HEK293 (cell line): ENCODE measurements at regions not wholly inside any gene's neighbourhood (a gene's known extent, or its start where the extent isn't known, plus 50 kb on each side); places are given as distances from the start of the nearest gene placed in this dataset.

Experiments
- CTCF ChIA-PET: fragments of 350-600 bp; formaldehyde crosslinking; extraction: SDS; loops from one replicate; lab custom pipeline; 2021; ENCODE audit warnings: antibody characterized with exemption; lab: Yijun Ruan, JAX
- POLR2A ChIA-PET: fragments of 300-600 bp; formaldehyde crosslinking; extraction: SDS; loops from one replicate; lab custom pipeline; 2020; ENCODE audit warnings: antibody characterized with exemption, inconsistent platforms; lab: Yijun Ruan, JAX
- H3K27ac ChIP-seq: fragments of 200-500 bp; sonication (Bioruptor generic); 2 replicates; pipeline ENCODE4 v1.5.1; 2014; ENCODE audit warnings: low read depth, low read length, control low read depth, inconsistent platforms; ENCODE audit errors: extremely low read depth
- H3K36me3 ChIP-seq, 2 experiments: fragments of 200-500 bp in 1 of 2; sonication (Bioruptor generic) in 1 of 2; 1 replicate in 1 of 2; 2 replicates in 1 of 2; pipeline ENCODE4 v1.5.1; 2014 to 2017; ENCODE audit warnings: inconsistent platforms in 2 of 2, low read length in 2 of 2; ENCODE audit not compliant: control insufficient read depth in 2 of 2, insufficient read depth in 1 of 2
- H3K4me1 ChIP-seq: fragments of 200-500 bp; sonication (Bioruptor generic); 2 replicates; pipeline ENCODE4 v1.5.1; 2014; ENCODE audit warnings: mild to moderate bottlenecking, low read length, inconsistent platforms; ENCODE audit not compliant: control insufficient read depth, insufficient read depth
- H3K4me3 ChIP-seq: 2 replicates; pipeline ENCODE4 v1.5.1; 2011; ENCODE audit warnings: low read depth, mild to moderate bottlenecking, control low read depth, low read length, moderate library complexity
- H3K9me3 ChIP-seq: fragments of 200-500 bp; sonication (Bioruptor generic); 2 replicates; pipeline ENCODE4 v1.5.1; 2014; ENCODE audit warnings: low read depth, low read length, inconsistent platforms; ENCODE audit not compliant: control insufficient read depth, insufficient read depth
- MEIS1 ChIP-seq: sonication (generic); formaldehyde crosslinking; IDR thresholded peaks from 2 replicates; pipeline ENCODE4 v1.8.1; 2022; ENCODE audit warnings: missing genetic modification reagents, mild to moderate bottlenecking, borderline replicate concordance
- MYNN ChIP-seq: fragments of 450-650 bp; formaldehyde crosslinking; IDR thresholded peaks from 2 replicates; pipeline ENCODE4 v1.5.1; 2016; ENCODE audit warnings: missing biosample characterization, missing genetic modification characterization, borderline replicate concordance
- PRDM1 ChIP-seq: fragments of 450-650 bp; formaldehyde crosslinking; IDR thresholded peaks from 2 replicates; pipeline ENCODE4; 2016; ENCODE audit warnings: missing biosample characterization, missing genetic modification characterization
- TRIM28 ChIP-seq: IDR thresholded peaks from 2 replicates; pipeline ENCODE4 v1.6.1; 2011; ENCODE audit warnings: low read length, control low read depth, borderline replicate concordance
- TSHZ1 ChIP-seq: fragments of 450-650 bp; formaldehyde crosslinking; IDR thresholded peaks from 2 replicates; pipeline ENCODE4 v1.5.1; 2016; ENCODE audit warnings: missing biosample characterization, missing genetic modification characterization, borderline replicate concordance
- YY2 ChIP-seq: fragments of 450-650 bp; formaldehyde crosslinking; IDR thresholded peaks from 2 replicates; pipeline ENCODE4 v1.5.1; 2016; ENCODE audit warnings: missing biosample characterization, missing genetic modification characterization
- ZBTB20 ChIP-seq: fragments of 450-650 bp; formaldehyde crosslinking; IDR thresholded peaks from 2 replicates; pipeline ENCODE4 v1.5.1; 2016; ENCODE audit warnings: missing biosample characterization, missing genetic modification characterization
- ZFP3 ChIP-seq: fragments of 450-650 bp; formaldehyde crosslinking; IDR thresholded peaks from 2 replicates; pipeline ENCODE4 v1.5.1; 2016; ENCODE audit warnings: low read depth, missing biosample characterization, missing genetic modification characterization
- ZNF112 ChIP-seq: fragments of 450-650 bp; formaldehyde crosslinking; IDR thresholded peaks from 2 replicates; pipeline ENCODE4 v1.5.0; 2017; ENCODE audit warnings: missing biosample characterization, missing genetic modification characterization
- ZNF16 ChIP-seq: fragments of 450-650 bp; formaldehyde crosslinking; IDR thresholded peaks from 2 replicates; pipeline ENCODE4 v1.5.1; 2016; ENCODE audit warnings: low read depth, missing biosample characterization, missing genetic modification characterization
- ZNF202 ChIP-seq: fragments of 450-650 bp; formaldehyde crosslinking; IDR thresholded peaks from 2 replicates; pipeline ENCODE4 v1.5.1; 2016; ENCODE audit warnings: missing biosample characterization, missing genetic modification characterization, borderline replicate concordance
- ZNF211 ChIP-seq: fragments of 450-650 bp; formaldehyde crosslinking; IDR thresholded peaks from 2 replicates; pipeline ENCODE4 v1.5.1; 2016; ENCODE audit warnings: low read depth, missing biosample characterization, missing genetic modification characterization
- ZNF341 ChIP-seq: fragments of 450-650 bp; formaldehyde crosslinking; IDR thresholded peaks from 2 replicates; pipeline ENCODE4; 2016; ENCODE audit warnings: low read depth, missing biosample characterization, missing genetic modification characterization
- ZNF366 ChIP-seq: fragments of 450-650 bp; formaldehyde crosslinking; conservative IDR thresholded peaks from 2 replicates; pipeline ENCODE4 v1.5.1; 2016; ENCODE audit warnings: missing biosample characterization, missing genetic modification characterization
- ZNF391 ChIP-seq: fragments of 450-650 bp; formaldehyde crosslinking; IDR thresholded peaks from 2 replicates; pipeline ENCODE4 v1.5.1; 2016; ENCODE audit warnings: low read depth, missing biosample characterization, missing genetic modification characterization, borderline replicate concordance
- ZNF433 ChIP-seq: fragments of 450-650 bp; formaldehyde crosslinking; IDR thresholded peaks from 2 replicates; pipeline ENCODE4 v1.5.1; 2016; ENCODE audit warnings: missing biosample characterization, missing genetic modification characterization, low read depth
- ZNF510 ChIP-seq: fragments of 450-650 bp; formaldehyde crosslinking; IDR thresholded peaks from 2 replicates; pipeline ENCODE4 v1.5.1; 2018; ENCODE audit warnings: mild to moderate bottlenecking, missing genetic modification characterization, missing biosample characterization; ENCODE audit not compliant: insufficient replicate concordance
- ZNF571 ChIP-seq: fragments of 450-650 bp; formaldehyde crosslinking; IDR thresholded peaks from 2 replicates; pipeline ENCODE4 v1.5.0; 2017; ENCODE audit warnings: missing biosample characterization, missing genetic modification characterization
- ZSCAN16 ChIP-seq: fragments of 450-650 bp; formaldehyde crosslinking; IDR thresholded peaks from 2 replicates; pipeline ENCODE4 v1.5.1; 2016; ENCODE audit warnings: missing biosample characterization, missing genetic modification characterization
- TF ChIP-seq, protein P1 (sequence below): fragments of 450-650 bp; formaldehyde crosslinking; IDR thresholded peaks from 2 replicates; pipeline ENCODE4 v1.5.1; 2017; ENCODE audit warnings: missing biosample characterization, missing genetic modification characterization
- TF ChIP-seq, protein P2 (sequence below): fragments of 450-650 bp; formaldehyde crosslinking; IDR thresholded peaks from 2 replicates; pipeline ENCODE4 v1.5.1; 2016; ENCODE audit warnings: missing biosample characterization, missing genetic modification characterization
- TF ChIP-seq, protein P3 (sequence below): fragments of 450-650 bp; formaldehyde crosslinking; IDR thresholded peaks from 2 replicates; pipeline ENCODE4 v1.5.1; 2016; ENCODE audit warnings: missing biosample characterization, missing genetic modification characterization

DNA sequence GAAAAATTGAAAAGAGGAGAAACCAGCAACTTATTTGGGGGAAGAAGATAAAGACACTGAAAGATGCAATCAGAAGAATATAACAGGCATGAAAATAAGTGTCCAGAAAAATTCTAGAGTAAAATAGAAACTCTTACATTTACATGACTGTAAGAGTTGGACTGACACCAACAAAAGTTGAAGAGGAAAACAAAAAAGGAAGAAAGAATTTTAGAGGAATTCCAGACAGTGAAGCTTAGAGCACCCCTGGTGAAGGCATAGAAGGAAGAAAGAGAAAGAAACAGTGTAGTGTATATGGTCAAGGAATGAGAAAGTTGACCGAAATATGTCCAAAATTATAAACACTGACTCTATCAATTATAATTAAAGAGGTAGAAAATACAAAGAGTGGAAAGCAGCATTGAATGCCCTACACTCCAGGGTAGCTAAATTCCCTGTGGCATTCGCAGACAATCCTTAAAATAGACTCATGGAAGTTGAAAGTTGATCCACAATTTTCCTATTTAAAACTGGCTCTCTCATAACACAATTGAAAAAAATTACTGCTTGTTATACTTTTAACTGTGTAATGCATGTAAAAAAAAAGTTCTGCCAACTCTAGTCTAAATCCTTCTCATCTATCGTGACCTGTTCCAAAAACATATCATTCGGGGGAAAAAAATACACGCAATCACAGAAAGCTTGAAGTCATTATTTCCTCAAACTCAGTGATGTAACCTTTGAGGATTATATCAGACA lies 102.6 kb upstream of the ABI3BP start:
- Histone ChIP-seq H3K27ac (no peak overlapping the region), H3K4me3 (no peak overlapping the region), H3K36me3 (no peaks in the 10 kb centered on the region), H3K4me1 (no peaks in the 10 kb centered on the region), H3K9me3 (no peaks in the 10 kb centered on the region)
- POLR2A ChIA-PET = no interaction called here
- TF ChIP-seq ZNF366 (tag by site-specific recombination) (no peak), ZBTB20 (tag by site-specific recombination) (no peak), ZNF433 (no peak), ZNF341 (tag by site-specific recombination) (no peak), ZNF16 (tag by site-specific recombination) (no peak)
- TF ChIP-seq, protein P1, sequence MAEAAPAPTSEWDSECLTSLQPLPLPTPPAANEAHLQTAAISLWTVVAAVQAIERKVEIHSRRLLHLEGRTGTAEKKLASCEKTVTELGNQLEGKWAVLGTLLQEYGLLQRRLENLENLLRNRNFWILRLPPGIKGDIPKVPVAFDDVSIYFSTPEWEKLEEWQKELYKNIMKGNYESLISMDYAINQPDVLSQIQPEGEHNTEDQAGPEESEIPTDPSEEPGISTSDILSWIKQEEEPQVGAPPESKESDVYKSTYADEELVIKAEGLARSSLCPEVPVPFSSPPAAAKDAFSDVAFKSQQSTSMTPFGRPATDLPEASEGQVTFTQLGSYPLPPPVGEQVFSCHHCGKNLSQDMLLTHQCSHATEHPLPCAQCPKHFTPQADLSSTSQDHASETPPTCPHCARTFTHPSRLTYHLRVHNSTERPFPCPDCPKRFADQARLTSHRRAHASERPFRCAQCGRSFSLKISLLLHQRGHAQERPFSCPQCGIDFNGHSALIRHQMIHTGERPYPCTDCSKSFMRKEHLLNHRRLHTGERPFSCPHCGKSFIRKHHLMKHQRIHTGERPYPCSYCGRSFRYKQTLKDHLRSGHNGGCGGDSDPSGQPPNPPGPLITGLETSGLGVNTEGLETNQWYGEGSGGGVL (tag by site-specific recombination) = no peak
- TF ChIP-seq, protein P2, sequence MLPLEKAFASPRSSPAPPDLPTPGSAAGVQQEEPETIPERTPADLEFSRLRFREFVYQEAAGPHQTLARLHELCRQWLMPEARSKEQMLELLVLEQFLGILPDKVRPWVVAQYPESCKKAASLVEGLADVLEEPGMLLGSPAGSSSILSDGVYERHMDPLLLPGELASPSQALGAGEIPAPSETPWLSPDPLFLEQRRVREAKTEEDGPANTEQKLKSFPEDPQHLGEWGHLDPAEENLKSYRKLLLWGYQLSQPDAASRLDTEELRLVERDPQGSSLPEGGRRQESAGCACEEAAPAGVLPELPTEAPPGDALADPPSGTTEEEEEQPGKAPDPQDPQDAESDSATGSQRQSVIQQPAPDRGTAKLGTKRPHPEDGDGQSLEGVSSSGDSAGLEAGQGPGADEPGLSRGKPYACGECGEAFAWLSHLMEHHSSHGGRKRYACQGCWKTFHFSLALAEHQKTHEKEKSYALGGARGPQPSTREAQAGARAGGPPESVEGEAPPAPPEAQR (tag by site-specific recombination) = no peak
- CTCF ChIA-PET = no interaction called here

DNA sequence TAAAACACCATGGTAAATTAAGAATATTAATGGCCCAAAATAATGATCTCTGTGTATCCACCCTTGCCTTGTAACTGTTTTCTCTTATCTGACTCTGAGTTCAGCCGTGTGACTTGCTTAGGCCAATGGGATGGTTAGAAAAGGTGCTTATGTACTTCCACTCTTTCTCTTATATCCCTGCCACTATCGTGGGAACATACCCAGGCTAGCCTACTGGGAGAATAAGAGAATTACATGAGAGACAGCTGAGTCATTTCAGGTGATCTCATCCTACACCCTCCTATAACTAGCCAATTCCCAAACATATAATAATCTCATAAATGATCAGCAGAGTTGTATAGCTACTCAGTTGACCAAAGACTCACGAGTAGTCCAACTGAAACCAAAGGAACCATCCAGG lies 98.3 kb upstream of the ABI3BP start:
- TF ChIP-seq ZNF211 (tag by site-specific recombination) (no peak), ZNF112 (tag by site-specific recombination) (no peak), MYNN (tag by site-specific recombination) (no peak)
- Histone ChIP-seq H3K36me3 (no peaks in the 10 kb centered on the region), H3K27ac (no peak overlapping the region), H3K9me3 (no peaks in the 10 kb centered on the region), H3K4me1 (no peaks in the 10 kb centered on the region), H3K4me3 (no peak overlapping the region)
- POLR2A ChIA-PET = no interaction called here
- CTCF ChIA-PET = no interaction called here

DNA sequence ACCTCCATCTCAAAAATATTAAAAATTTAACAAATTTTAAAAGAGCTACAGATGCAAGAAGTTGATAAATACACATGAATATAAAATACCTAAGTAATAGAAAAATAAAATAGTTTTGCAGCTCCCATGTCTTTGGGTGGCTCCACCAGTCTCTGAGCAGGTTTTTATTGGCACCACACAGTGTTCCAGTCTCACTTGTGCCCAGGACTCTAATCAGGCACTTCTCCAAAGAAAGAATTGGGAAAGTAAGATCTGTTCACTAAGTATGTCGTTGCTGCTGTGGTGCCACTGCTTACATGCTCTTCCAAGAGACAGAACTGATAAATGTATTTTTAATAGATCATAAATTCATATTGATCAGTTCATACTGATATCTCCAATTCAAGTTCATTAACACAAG lies 92.5 kb upstream of the ABI3BP start:
- POLR2A ChIA-PET = no interaction called here
- CTCF ChIA-PET = interaction anchor here (0.5 to 0.7 kb wide), 3 partner anchors 193 to 599 kb away, joined by 3 to 5 read pairs (median 4); no protein-coding TSS in a partner anchor
- H3K4me1 ChIP-seq = no peaks in the 10 kb centered on the region

More for the DNA sequence above, 92.5 kb upstream of the ABI3BP start:
- TF ChIP-seq ZSCAN16 (tag by site-specific recombination) (no peak), ZFP3 (tag by site-specific recombination) (no peak), TRIM28 (no peak), ZNF571 (tag by site-specific recombination) (no peak), YY2 (tag by site-specific recombination) (no peak), ZNF510 (no peak), ZNF202 (tag by site-specific recombination) (no peak), ZNF211 (tag by site-specific recombination) (no peak), PRDM1 (no peak), TSHZ1 (tag by site-specific recombination) (no peak), ZNF391 (tag by site-specific recombination) (no peak), MEIS1 (CRISPR knock-in tag) (no peak)
- TF ChIP-seq, protein P3, sequence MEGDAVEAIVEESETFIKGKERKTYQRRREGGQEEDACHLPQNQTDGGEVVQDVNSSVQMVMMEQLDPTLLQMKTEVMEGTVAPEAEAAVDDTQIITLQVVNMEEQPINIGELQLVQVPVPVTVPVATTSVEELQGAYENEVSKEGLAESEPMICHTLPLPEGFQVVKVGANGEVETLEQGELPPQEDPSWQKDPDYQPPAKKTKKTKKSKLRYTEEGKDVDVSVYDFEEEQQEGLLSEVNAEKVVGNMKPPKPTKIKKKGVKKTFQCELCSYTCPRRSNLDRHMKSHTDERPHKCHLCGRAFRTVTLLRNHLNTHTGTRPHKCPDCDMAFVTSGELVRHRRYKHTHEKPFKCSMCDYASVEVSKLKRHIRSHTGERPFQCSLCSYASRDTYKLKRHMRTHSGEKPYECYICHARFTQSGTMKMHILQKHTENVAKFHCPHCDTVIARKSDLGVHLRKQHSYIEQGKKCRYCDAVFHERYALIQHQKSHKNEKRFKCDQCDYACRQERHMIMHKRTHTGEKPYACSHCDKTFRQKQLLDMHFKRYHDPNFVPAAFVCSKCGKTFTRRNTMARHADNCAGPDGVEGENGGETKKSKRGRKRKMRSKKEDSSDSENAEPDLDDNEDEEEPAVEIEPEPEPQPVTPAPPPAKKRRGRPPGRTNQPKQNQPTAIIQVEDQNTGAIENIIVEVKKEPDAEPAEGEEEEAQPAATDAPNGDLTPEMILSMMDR (tag by site-specific recombination) = no peak
- Histone ChIP-seq H3K4me3 (no peak overlapping the region), H3K27ac (no peak overlapping the region), H3K9me3 (no peaks in the 10 kb centered on the region), H3K36me3 (no peaks in the 10 kb centered on the region)
